ENCODE measurements at regions not wholly inside any gene's neighbourhood (a gene's known extent, or its start where the extent isn't known, plus 50 kb on each side); places are given as distances from the start of the nearest gene placed in this dataset.

DNA sequence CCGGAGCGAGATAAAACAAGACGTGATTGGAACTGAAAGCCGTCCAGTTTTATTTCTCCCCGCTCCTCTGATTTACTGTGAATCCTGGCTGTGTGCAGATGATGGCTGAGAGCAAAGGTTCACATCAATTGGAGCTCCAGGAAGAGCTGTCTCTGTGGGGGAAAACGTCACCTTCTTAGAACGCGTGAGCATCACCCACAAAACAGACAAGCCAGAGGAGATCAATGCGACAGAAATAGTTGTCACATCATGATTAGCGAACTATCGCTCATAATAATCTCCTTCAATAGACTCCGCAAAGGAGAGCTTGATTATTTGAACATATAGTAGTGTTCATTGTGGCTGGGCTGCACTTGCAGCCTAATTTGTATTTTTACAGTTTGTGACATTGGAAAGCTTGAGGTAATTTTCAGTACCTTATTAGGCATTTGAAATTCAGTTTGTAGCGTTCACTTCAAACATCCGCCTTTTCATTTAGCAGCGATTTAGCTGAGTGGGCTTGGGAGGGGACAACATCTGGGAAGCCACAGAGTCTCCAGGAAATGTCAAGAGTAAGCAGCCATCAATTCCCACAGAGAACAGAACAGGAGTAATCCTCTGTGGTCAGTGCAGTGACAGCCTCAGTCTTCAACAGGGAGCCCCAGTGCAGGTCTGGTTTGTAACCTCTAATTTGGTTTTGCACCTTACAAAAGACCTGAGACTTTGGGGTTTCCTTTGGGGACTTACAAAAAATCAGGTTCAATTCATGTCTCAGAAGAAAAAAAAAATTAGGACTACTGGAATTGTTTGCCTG is 276.8 kb upstream of the PFKP start:
- TF ChIP-seq, protein P1, sequence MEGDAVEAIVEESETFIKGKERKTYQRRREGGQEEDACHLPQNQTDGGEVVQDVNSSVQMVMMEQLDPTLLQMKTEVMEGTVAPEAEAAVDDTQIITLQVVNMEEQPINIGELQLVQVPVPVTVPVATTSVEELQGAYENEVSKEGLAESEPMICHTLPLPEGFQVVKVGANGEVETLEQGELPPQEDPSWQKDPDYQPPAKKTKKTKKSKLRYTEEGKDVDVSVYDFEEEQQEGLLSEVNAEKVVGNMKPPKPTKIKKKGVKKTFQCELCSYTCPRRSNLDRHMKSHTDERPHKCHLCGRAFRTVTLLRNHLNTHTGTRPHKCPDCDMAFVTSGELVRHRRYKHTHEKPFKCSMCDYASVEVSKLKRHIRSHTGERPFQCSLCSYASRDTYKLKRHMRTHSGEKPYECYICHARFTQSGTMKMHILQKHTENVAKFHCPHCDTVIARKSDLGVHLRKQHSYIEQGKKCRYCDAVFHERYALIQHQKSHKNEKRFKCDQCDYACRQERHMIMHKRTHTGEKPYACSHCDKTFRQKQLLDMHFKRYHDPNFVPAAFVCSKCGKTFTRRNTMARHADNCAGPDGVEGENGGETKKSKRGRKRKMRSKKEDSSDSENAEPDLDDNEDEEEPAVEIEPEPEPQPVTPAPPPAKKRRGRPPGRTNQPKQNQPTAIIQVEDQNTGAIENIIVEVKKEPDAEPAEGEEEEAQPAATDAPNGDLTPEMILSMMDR (IDR thresholded peaks at IDR 0.05; ENCODE audit: borderline replicate concordance, extremely low read depth, low read length, poor library complexity, severe bottlenecking) = no peak
- TF ChIP-seq EZH2 (IDR thresholded peaks at IDR 0.05; ENCODE audit: borderline replicate concordance, low read depth, low read length, severe bottlenecking) = no peak

Data from DND-41 (cell line).